Astrocyte (in vitro differentiated cells and primary cell): ENCODE measurements at regions not wholly inside any gene's neighbourhood (a gene's known extent, or its start where the extent isn't known, plus 50 kb on each side); places are given as distances from the start of the nearest gene placed in this dataset.

Experiments used
- EZH2 ChIP-seq: IDR thresholded peaks from 2 replicates; pipeline ENCODE4 v1.6.1; 2012; ENCODE audit warnings: mild to moderate bottlenecking, low read length, inconsistent platforms; ENCODE audit not compliant: insufficient read depth
- TF ChIP-seq, protein P1 (sequence below): IDR thresholded peaks from 2 replicates; pipeline ENCODE4 v1.5.1; 2011; ENCODE audit warnings: low read depth, mild to moderate bottlenecking, inconsistent platforms, low read length, moderate library complexity; ENCODE audit not compliant: insufficient read depth

- TF ChIP-seq EZH2: no peak
- TF ChIP-seq, protein P1, sequence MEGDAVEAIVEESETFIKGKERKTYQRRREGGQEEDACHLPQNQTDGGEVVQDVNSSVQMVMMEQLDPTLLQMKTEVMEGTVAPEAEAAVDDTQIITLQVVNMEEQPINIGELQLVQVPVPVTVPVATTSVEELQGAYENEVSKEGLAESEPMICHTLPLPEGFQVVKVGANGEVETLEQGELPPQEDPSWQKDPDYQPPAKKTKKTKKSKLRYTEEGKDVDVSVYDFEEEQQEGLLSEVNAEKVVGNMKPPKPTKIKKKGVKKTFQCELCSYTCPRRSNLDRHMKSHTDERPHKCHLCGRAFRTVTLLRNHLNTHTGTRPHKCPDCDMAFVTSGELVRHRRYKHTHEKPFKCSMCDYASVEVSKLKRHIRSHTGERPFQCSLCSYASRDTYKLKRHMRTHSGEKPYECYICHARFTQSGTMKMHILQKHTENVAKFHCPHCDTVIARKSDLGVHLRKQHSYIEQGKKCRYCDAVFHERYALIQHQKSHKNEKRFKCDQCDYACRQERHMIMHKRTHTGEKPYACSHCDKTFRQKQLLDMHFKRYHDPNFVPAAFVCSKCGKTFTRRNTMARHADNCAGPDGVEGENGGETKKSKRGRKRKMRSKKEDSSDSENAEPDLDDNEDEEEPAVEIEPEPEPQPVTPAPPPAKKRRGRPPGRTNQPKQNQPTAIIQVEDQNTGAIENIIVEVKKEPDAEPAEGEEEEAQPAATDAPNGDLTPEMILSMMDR: no peak
Measured at GRCh38 chr13:109857325-109857724, 70.9 kb upstream of the IRS2 start.
